Fibroblast of skin of left biceps (primary cell): ENCODE measurements at regions not wholly inside any gene's neighbourhood (a gene's known extent, or its start where the extent isn't known, plus 50 kb on each side); places are given as distances from the start of the nearest gene placed in this dataset.
"Not testable (repeated sequence)": the region's sequence is repeated elsewhere in the genome, so short reads cannot be mapped to it uniquely, and the experiment has no call there.

ENCODE experiments used
- DNase-seq, 2 experiments: peaks; one replicate each; pipeline ENCODE4 v3.0.0-alpha.2; 2013; ENCODE audit warnings: low read depth in 2 of 2

- DNase-seq: not testable (repeated sequence)
These were observed 262.5 kb downstream of the SMARCA2 start for GRCh38 chr9:2277644-2278043.

DNA sequence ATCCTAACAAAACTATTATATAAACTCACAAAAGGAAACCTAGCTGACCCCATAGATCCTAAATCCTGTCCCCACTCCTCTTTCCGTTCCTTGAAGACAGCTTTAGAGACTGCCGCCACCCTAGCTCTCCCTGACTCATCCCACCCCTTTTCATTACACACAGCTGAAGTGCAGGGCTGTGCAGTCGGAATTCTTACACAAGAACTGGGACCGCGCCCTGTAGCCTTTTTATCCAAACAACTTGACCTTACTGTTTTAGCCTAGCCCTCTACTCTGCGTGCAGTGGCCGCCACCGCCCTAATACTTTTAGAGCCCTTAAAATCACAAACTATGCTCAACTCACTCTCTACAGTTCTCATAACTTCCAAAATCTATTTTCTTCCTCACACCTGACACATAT lies 264.0 kb downstream of the SMARCA2 start:
- DNase-seq: not testable (repeated sequence)

GRCh38 chr9:2281031-2281802 lies 266.1 kb downstream of the SMARCA2 start:
- DNase-seq: no peak

- DNase-seq: no peak
These were observed 266.6 kb downstream of the SMARCA2 start for GRCh38 chr9:2281803-2282185.

DNA sequence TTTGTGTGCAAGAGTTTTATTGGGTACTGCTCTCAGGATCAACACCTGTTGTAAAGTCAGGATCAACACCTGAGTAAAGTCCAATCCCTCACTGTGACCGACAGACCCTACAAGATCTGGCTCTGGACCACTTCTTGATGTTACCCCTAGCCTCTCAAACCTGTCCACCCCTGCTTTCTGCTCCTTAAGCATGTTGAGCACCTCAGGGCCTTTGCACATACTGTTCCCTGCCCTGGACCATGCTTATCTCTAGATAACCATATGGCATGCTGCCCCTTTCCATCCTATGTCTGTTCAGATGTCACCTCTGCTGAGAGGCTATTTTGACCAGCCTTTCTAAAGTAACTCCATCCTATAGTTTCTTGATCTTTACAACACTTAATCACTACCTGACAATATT lies 269.6 kb downstream of the SMARCA2 start:
- no peak for DNase-seq

- DNase-seq: no peak
These were observed 270.5 kb downstream of the SMARCA2 start for GRCh38 chr9:2285416-2286332.

DNA sequence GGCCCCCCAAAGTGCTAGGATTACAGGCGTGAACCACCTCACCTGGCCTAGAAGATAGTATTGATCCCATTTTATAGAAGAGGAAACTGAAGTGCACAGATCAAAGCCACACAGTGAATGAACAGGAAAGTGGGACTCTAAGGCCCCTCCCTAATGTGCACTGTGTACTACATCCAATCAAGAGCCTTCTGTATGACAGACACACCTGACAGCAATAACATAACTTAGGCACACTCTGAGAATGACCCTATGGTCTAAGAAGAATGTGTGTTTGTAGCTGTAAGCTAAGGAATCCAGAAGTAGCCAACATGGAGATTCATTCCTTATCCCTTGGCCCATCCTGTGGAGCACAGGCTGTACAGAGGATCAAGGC lies 271.2 kb downstream of the SMARCA2 start:
- no peak for DNase-seq

GRCh38 chr9:2286825-2287455 lies 271.8 kb downstream of the SMARCA2 start:
- DNase-seq: no peak

GRCh38 chr9:2288309-2288708 lies 273.2 kb downstream of the SMARCA2 start:
- no peak for DNase-seq

DNA sequence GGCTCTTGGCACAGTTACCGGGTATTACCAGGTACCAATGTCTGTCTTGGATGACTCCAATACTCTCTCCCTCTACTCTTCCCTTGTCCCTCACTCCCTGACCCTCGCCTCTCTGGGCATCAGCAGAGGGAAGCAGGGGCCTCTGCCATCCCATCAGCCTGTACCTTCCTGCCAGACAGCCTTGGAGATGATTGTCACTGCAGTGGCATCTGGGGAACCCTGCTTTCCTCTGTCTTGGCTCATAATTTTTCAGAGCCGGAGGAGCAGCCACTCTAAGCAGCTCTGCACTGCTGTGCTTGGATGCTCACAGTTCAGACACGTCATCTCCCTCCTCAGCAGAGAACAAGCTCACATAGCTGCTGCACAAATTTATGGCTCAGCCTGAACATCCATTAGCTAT lies 274.1 kb downstream of the SMARCA2 start:
- DNase-seq: no peak

DNA sequence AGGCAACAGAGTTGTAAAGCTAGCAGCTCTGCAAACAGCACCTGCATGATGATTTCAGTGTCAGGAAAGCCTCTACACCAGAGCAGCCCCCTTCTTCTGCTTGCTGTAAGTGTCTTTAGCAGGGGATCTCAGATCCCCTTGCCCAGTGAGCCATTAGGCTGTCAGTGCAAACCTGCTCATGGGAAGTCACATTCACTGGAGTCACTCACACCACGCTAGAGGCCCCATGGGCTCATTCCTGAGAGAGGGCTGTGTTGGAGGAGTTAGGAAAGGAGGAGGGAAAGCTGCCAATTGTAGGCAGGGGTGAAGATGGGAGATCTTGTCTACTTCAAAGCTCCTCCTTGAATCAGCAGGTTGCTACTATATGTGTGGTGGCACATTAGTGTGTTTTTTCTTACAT lies 275.2 kb downstream of the SMARCA2 start:
- no peak for DNase-seq

GRCh38 chr9:2291980-2292704 lies 277.0 kb downstream of the SMARCA2 start:
- DNase-seq: no peak

DNA sequence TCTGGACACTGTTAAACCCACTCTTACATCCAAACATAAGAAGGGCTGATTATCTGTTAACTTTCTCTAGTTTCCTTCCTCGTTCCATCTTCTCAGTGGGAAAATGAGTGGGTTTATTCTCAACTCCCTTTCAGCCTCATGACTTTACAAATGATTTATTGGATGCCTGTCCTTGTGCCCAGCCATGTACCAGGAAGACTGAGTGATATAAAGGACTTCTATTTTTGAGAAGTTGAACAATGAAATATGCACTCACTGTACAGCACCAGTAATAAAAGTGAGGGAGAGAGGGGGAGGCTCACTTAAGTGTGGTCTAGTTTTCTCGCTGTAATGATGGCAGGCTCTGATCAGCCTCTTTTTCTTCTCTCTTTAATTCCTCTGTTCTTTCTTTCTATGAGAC lies 277.6 kb downstream of the SMARCA2 start:
- DNase-seq: no peak

DNA sequence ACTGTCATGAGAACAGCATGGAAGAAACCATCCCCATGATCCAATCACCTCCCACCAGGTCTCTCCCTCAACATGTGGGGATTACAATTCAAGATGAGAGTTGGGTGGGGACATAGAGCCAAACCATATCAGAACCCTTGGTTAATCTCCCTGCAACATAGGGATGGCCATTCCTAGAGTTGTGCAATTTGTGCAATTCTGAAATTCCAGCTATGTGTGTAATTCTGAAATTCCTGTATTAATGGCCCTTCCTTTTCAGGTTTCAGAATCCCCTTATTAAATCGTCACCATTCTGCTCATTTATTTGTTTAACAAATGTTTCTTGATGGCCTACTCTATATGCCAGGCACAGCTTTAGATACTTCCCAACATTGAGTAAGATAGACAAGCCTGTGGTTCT lies 282.6 kb downstream of the SMARCA2 start:
- DNase-seq: no peak

DNA sequence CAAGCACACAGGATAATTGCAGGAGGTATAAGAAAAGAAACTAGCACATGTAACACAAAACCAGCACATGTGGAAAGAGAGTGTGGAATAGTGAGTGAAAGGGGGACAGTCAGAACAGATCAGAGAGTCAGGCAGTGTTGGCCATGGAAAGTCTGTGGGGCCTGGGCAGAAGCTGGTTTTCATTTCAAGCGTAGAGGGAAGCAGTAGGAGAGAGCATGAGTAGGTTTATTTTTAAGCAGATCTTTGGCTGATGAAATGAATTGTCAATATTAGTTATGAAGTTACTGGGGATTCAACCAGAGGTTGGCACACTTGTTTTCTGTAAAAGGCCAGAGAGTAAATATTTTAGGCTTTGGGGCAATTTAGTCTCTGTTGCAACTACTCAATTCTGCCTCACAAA lies 283.1 kb downstream of the SMARCA2 start:
- no peak for DNase-seq

- no peak for DNase-seq
These were observed 284.2 kb downstream of the SMARCA2 start for GRCh38 chr9:2299156-2299842.

DNA sequence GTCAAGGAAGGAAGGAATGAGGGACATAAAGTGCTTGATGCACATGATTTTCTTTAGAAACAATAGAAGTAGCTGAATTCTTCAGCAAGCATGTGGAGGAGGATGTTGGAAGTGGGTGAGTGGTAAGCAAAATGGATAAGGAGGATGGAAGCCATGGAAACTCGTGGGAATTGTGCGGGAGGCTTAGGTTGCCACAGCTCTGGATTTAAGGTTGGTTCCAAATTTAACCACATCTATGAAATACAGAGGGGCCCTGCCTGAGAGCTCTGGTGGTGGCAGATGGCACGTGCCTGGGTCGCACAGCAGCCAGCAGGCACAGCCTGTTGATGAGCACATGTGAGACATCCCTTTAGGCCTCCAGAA lies 284.7 kb downstream of the SMARCA2 start:
- DNase-seq: no peak

GRCh38 chr9:2300325-2300724 lies 285.2 kb downstream of the SMARCA2 start:
- no peak for DNase-seq

DNA sequence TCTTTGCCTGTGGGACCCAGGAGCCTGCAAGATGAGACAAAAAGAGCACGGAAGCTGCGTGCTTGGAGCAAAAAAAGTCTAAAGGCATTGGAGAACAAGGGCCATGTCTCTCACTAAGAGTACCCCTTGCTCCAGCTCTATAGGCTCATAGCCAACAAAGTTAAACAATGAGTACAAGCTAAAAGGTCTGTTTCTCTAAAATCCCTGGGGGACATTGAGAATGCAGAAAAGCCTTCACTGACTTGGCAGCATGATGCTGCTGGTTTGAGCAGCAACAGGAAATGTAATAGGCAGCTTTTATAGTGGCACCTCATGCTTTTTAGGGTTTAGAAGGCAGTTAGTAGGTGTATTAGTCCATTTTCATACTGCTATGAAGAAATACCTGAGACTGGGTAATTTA lies 287.5 kb downstream of the SMARCA2 start:
- no peak for DNase-seq

DNA sequence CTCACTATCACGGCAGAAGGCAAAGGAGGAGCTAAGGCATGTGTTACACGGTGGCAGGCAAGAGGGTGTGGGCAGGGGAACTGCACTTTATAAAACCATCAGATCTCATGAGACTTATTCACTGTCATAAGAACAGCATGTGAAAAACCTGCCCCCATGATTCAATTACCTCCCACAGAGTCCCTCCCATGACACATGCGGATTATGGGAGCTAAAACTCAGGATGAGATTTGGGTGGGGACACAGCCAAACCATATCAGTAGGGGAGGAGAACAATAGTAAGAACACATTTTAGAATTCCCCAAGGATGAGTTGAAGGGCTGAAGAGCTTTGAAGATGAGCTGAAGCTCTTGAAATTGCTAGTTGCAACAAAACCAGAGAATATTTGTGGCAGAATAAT lies 287.9 kb downstream of the SMARCA2 start:
- no peak for DNase-seq

DNA sequence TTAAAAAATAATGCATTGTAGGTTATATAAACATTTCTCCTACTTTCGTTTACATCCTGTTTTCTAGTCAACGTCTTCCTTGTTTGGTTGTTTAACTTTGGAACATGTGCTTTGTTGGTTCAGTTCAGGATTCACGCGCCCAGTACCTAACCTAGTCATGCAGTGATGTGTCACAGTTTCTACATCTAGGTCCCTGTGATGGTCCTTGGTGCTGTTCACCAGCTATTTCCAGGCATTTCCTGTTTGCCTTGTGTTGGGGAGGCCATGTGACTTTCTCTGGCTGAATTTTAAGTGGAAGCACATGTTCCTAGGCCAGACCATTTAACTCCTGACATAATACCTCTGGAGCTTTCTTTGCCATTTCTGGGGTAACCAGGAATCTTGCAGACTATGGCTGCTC lies 292.3 kb downstream of the SMARCA2 start:
- DNase-seq: peak; percentile 31 to 34
